Psoas muscle (tissue), 7 donors: ENCODE measurements at regions not wholly inside any gene's neighbourhood (a gene's known extent, or its start where the extent isn't known, plus 50 kb on each side); places are given as distances from the start of the nearest gene placed in this dataset.
"Not testable (repeated sequence)": the region's sequence is repeated elsewhere in the genome, so short reads cannot be mapped to it uniquely, and the experiment has no call there.

Experiments
- ATAC-seq, 4 donors: fragments of 200-7000 bp; cut with Tn5 transposase; one replicate each; pipeline ENCODE4 v1.9.1; 2020; ENCODE audit warnings: moderate library complexity in 3 of 4, mild to moderate bottlenecking in 2 of 4
- DNase-seq, 2 donors: peaks; one replicate each; pipeline ENCODE4 v3.0.0-alpha.2; 2020
- H3K27ac ChIP-seq: fragments of 200-600 bp; one replicate; pipeline ENCODE4 v1.8.0; 2022
- H3K27me3 ChIP-seq, 3 donors: fragments of 200-600 bp in 1 of 3; one replicate each; pipeline versions ENCODE4 v1.6.1 to v1.8.0; 2013 to 2022; ENCODE audit warnings: low read length in 2 of 3, mild to moderate bottlenecking in 2 of 3, moderate library complexity in 1 of 3; ENCODE audit not compliant: insufficient read depth in 3 of 3
- H3K36me3 ChIP-seq, 2 donors: fragments of 200-600 bp in 1 of 2; one replicate each; pipeline versions ENCODE4 v1.6.1 to v1.8.0; 2013 to 2022; ENCODE audit warnings: low read depth in 1 of 2, mild to moderate bottlenecking in 1 of 2, moderate library complexity in 1 of 2; ENCODE audit not compliant: insufficient read depth in 1 of 2
- H3K4me1 ChIP-seq: fragments of 200-600 bp; one replicate; pipeline ENCODE4 v1.8.0; 2022
- H3K4me3 ChIP-seq: fragments of 200-600 bp; one replicate; pipeline ENCODE4 v1.8.0; 2022; ENCODE audit warnings: mild to moderate bottlenecking
- H3K9me3 ChIP-seq: fragments of 200-600 bp; one replicate; pipeline ENCODE4 v1.8.0; 2022
- CTCF ChIP-seq: fragments of 200-600 bp; IDR thresholded peaks from one replicate; pipeline ENCODE4 v1.8.0; 2022; ENCODE audit warnings: antibody characterized with exemption
- WGBS, 3 donors: extraction: QIAGEN DNeasy Blood & Tissue Kit; methylation state at CpG; one replicate each; pipeline versions ENCODE4 v1.1.6 to v1.1.7; 2013; 5-methylcytosine and 5-hydroxymethylcytosine counted together
- intact Hi-C, 2 donors: fragments of 100-400 bp; cut with DNase I; formaldehyde crosslinking; loops; one replicate each; pipeline versions ENCODE4 v1.11.0 to v1.14.2; 2022
- donor health status: healthy with polysubstance abuse.
- donor health status: DM: no; HTN: no; CAD: no; lungs with moderate emphysema.
- donor health status: Bipolar disorder and iron deficiency.
- donor health status: healthy.
- donor health status: DM: yes; HTN: yes; CAD: no.
- donor health status: DM: no; HTN: no; CAD: no.
- donor health status: DM: yes; HTN: yes; CAD: no.

DNA sequence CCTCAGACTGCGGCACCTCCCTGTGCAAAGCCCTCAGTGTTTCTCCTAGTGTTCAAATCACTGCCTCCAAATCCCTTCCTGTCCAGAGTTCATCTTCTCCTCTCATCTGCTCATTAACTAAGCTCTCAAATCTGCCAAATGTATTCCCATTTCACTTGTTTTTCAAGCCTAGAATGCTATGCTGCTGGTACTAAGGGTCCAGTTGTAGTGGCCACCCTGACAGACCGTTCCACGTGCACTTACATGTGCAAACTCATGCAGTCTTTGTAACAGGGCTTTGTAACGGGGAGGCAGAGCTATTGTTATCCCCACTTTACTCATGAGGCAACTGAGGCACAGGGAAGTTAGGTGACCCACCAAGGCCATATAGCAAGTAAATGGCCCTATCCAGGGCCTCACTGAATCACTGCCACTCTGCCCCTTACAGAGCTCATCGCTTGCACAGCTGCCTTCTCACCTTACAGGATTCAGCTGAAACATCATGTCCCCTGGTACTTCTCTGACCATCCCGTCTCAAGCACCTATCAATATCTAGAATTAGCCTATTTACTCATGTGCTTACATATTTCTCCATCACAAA lies 153.0 kb upstream of the PDE1C start:
- no peaks in the 10 kb centered on the region for H3K4me1 ChIP-seq
- 82 to 86% (median 84%) methylated on average over 6 of the region's 6 CpGs for WGBS, 3 donors
- no peak overlapping the region for H3K4me3 ChIP-seq
- no peak for ATAC-seq
- intact Hi-C loops: no loop called here
- TF ChIP-seq CTCF: no peak
- no peaks in the 10 kb centered on the region for H3K27me3 ChIP-seq
- no peak overlapping the region for H3K27ac ChIP-seq
- no peaks in the 10 kb centered on the region for H3K9me3 ChIP-seq
- H3K36me3 ChIP-seq: no peaks in the 10 kb centered on the region
- no peak for DNase-seq

DNA sequence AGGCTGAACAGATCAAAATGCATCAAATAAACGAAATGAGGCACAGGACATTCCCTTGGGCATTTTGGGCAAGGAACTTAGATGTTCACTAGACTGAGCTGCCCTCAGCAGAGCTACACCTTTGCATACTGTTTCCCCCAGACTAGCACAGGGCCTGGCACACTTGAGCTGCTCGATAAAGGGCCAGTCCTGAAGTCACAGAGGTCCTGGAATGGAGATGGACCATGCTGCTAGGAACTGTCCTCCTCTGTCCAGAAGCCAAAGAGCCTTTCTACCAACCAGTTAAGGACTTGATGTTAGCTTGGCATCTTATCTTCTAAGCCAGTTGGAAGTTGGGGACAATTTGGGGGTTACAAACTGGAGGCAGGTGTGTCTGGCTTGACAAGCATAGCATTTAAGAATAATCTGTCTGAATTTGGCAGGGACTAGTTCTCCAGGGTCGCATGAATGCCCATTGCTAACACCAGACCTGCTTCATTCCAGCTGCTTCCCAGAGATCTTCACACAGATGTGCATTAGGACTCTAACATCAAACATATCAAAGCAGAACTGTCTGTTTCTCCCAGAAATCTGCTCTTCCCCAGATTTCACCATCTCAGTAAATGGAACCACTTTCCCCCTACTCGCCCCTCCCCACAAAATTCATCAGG lies 152.2 kb upstream of the PDE1C start:
- no peak overlapping the region for H3K4me3 ChIP-seq
- H3K36me3 ChIP-seq: no peaks in the 10 kb centered on the region
- intact Hi-C loops: no loop called here
- 56 to 58% (median 58%) methylated on average over 4 of the region's 4 CpGs for WGBS, 3 donors
- H3K27me3 ChIP-seq: no peaks in the 10 kb centered on the region
- no peaks in the 10 kb centered on the region for H3K9me3 ChIP-seq
- H3K4me1 ChIP-seq: no peaks in the 10 kb centered on the region
- no peak for TF ChIP-seq CTCF
- ATAC-seq: no peak
- H3K27ac ChIP-seq: no peak overlapping the region
- no peak for DNase-seq

DNA sequence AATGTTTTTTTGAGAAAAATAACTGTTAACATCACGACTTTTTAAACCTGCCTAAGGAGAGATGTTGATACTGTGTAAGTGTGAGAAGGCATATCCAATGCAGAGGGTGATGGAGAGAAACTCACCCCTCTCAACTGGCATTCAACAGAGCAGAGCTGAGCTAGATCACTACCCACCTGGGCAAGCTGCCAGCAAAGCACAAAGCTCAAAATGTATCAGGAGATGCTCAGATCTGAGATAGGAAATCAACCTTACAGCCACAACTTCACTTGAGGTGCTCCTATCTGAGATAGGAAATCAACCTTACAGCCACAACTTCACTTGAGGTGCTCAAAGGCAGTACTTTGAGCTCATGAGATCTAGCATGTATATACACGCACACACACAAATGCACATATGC lies 151.5 kb upstream of the PDE1C start:
- no peak for DNase-seq
- intact Hi-C loops: no loop called here
- Histone ChIP-seq H3K4me1 (no peaks in the 10 kb centered on the region), H3K36me3 (no peaks in the 10 kb centered on the region), H3K9me3 (no peaks in the 10 kb centered on the region), H3K27me3 (no peaks in the 10 kb centered on the region), H3K27ac (no peak overlapping the region), H3K4me3 (no peak overlapping the region)
- no peak for TF ChIP-seq CTCF
- ATAC-seq: no peak
- WGBS, 3 donors: 64 to 75% (median 74%) methylated on average over 2 of the region's 2 CpGs

GRCh38 chr7:32221056-32221455 lies 150.8 kb upstream of the PDE1C start:
- no peak for TF ChIP-seq CTCF
- no peak for ATAC-seq
- H3K36me3 ChIP-seq: no peaks in the 10 kb centered on the region
- no peaks in the 10 kb centered on the region for H3K9me3 ChIP-seq
- H3K27me3 ChIP-seq: no peaks in the 10 kb centered on the region
- no peaks in the 10 kb centered on the region for H3K4me1 ChIP-seq
- DNase-seq: no peak
- 92 to 96% (median 96%) methylated on average over 2 of the region's 2 CpGs for WGBS, 3 donors
- H3K27ac ChIP-seq: no peak overlapping the region
- intact Hi-C loops: no loop called here
- H3K4me3 ChIP-seq: no peak overlapping the region

GRCh38 chr7:32219831-32220230 lies 149.6 kb upstream of the PDE1C start:
- H3K36me3 ChIP-seq, H3K9me3 ChIP-seq, H3K27ac ChIP-seq, H3K27me3 ChIP-seq, ATAC-seq, intact Hi-C loops, DNase-seq, H3K4me1 ChIP-seq, H3K4me3 ChIP-seq: not testable (repeated sequence)
- 30 to 55% (median 44%) methylated on average over 1 of the region's 1 CpG for WGBS, 3 donors
